Fibroblast of lung (primary cell): ENCODE measurements at regions not wholly inside any gene's neighbourhood (a gene's known extent, or its start where the extent isn't known, plus 50 kb on each side); places are given as distances from the start of the nearest gene placed in this dataset.

Source experiments
- CTCF ChIP-seq, 2 donors: IDR thresholded peaks in 1 of 2; conservative IDR thresholded peaks in 1 of 2; 1 replicate in 1 of 2; 2 replicates in 1 of 2; pipeline ENCODE4 v1.5.1; 2011 to 2012; ENCODE audit warnings: low read length in 2 of 2, control low read depth in 1 of 2, inconsistent platforms in 1 of 2, low read depth in 1 of 2, mild to moderate bottlenecking in 1 of 2
- EZH2 ChIP-seq: IDR thresholded peaks from 2 replicates; pipeline ENCODE4 v1.5.1; 2012; ENCODE audit warnings: low read length, control low read depth, mild to moderate bottlenecking; ENCODE audit errors: missing control alignments

GRCh38 chrX:129043138-129043537 lies 480.2 kb downstream of the SMARCA1 start:
- TF ChIP-seq CTCF (conservative IDR thresholded peaks at IDR 0.05 in 1 of 2, IDR thresholded peaks at IDR 0.05 in 1 of 2; ENCODE audit: low read depth in 1 of 2, low read length in 2 of 2) (no peak), EZH2 (no peak)
